Heart right ventricle (tissue), 16 donors: ENCODE measurements at regions not wholly inside any gene's neighbourhood (a gene's known extent, or its start where the extent isn't known, plus 50 kb on each side); places are given as distances from the start of the nearest gene placed in this dataset.

ENCODE experiments used
- ATAC-seq, 8 donors: fragments of 200-7000 bp; cut with Tn5 transposase; one replicate each; pipeline ENCODE4 v1.9.1; 2020; ENCODE audit warnings: mild to moderate bottlenecking in 8 of 8, moderate library complexity in 8 of 8, moderate number of reproducible peaks in 1 of 8
- DNase-seq, 2 donors: peaks; one replicate each; pipeline ENCODE4 v3.0.0-alpha.2; 2020
- H3K27ac ChIP-seq, 10 donors: fragments of 200-600 bp; sonication (generic) in 2 of 10; one replicate each; pipeline versions ENCODE4 v1.5.0 to v1.8.0; 2020 to 2022; ENCODE audit warnings: mild to moderate bottlenecking in 3 of 10
- H3K27me3 ChIP-seq, 7 donors: fragments of 200-600 bp; one replicate each; pipeline ENCODE4 v1.8.0; 2021 to 2022; ENCODE audit warnings: mild to moderate bottlenecking in 2 of 7
- H3K36me3 ChIP-seq, 9 donors: fragments of 200-600 bp; sonication (generic) in 1 of 9; one replicate each; pipeline versions ENCODE4 v1.5.0 to v1.8.0; 2020 to 2022; ENCODE audit warnings: mild to moderate bottlenecking in 2 of 9
- H3K4me1 ChIP-seq, 9 donors: fragments of 200-600 bp; sonication (generic) in 1 of 9; one replicate each; pipeline versions ENCODE4 v1.5.0 to v1.8.0; 2020 to 2022; ENCODE audit warnings: mild to moderate bottlenecking in 4 of 9
- H3K4me3 ChIP-seq, 10 donors: fragments of 200-600 bp; sonication (generic) in 2 of 10; one replicate each; pipeline versions ENCODE4 v1.5.0 to v1.8.0; 2020 to 2022; ENCODE audit warnings: mild to moderate bottlenecking in 7 of 10, moderate library complexity in 2 of 10
- H3K9me3 ChIP-seq, 11 donors: fragments of 200-600 bp in 10 of 11; sonication (generic) in 2 of 11; one replicate each; pipeline versions ENCODE4 v1.5.0 to v1.8.0; 2013 to 2022; ENCODE audit warnings: mild to moderate bottlenecking in 2 of 11, control low read depth in 1 of 11, moderate library complexity in 1 of 11
- CTCF ChIP-seq, 9 donors: fragments of 200-600 bp; sonication (generic) in 2 of 9; IDR thresholded peaks; one replicate each; pipeline versions ENCODE4 v1.5.0 to v1.8.0; 2021 to 2022; ENCODE audit warnings: antibody characterized with exemption in 9 of 9, mild to moderate bottlenecking in 5 of 9, moderate library complexity in 1 of 9
- WGBS, 2 donors: extraction: QIAGEN DNeasy Blood & Tissue Kit; methylation state at CpG; one replicate each; pipeline ENCODE4 v1.1.7; 2013; ENCODE audit warnings: inconsistent platforms in 1 of 2; 5-methylcytosine and 5-hydroxymethylcytosine counted together
- intact Hi-C, 10 donors: fragments of 100-400 bp; cut with DNase I; formaldehyde crosslinking; loops; one replicate each; pipeline versions ENCODE4 v1.11.1 to v1.14.2; 2022
- donor health status: Arrhythmogenic right ventricular cardiomyopathy.
- donor health status: ischemic (EF 13 %, LVEDD 7.1; RV severe dilation, severe dysfunction).
- donor health status: healthy with polysubstance abuse.
- donor health status: DM: no; HTN: yes; CAD: no.
- donor health status: DM: no; HTN: no; CAD: no.
- donor health status: ischemic (EF 25% LVEDD 6.9; RV normal size, moderate dysfunction).
- donor health status: ischemic (EF 25% LVEDD 5.7; RV mildly dilated, moderate dysfunction).
- donor health status: healthy.
- donor health status: DM: yes; HTN: yes; CAD: no.
- donor health status: Ischemic cardiomyopathy.
- donor health status: ischemic (EF 35%, LVEDD 5.7; RV mildly dilated, moderate dysfunction).
- donor health status: nonischemic (EF 11% LVEDD 7.7; RV severe dilation, severe dysfunction).
- donor health status: DM: yes; HTN: yes; CAD: no.
- donor health status: PGD.
- donor health status: ischemic (EF 29% LVEDD 5.4; RV normal size, mild dysfunction).
- donor health status: nonischemic (EF 23%, LVEDD 6.1; RV moderate dilation, normal function).

GRCh38 chr2:160612266-160612856 lies 118.8 kb upstream of the RBMS1 start:
- Histone ChIP-seq H3K27ac (no peak overlapping the region), H3K4me1 (peaks cover 0 to 19% (median 13%) of the 10 kb centered on the region in 9 donors), H3K4me3 (no peak overlapping the region), H3K27me3 (no peaks in the 10 kb centered on the region), H3K36me3 (no peaks in the 10 kb centered on the region), H3K9me3 (peaks cover 0 to 23% (median 4%) of the 10 kb centered on the region in 11 donors)
- intact Hi-C loops = no loop called here
- no peak for DNase-seq
- no peak for TF ChIP-seq CTCF (IDR thresholded peaks at IDR 0.05)
- ATAC-seq = no peak

DNA sequence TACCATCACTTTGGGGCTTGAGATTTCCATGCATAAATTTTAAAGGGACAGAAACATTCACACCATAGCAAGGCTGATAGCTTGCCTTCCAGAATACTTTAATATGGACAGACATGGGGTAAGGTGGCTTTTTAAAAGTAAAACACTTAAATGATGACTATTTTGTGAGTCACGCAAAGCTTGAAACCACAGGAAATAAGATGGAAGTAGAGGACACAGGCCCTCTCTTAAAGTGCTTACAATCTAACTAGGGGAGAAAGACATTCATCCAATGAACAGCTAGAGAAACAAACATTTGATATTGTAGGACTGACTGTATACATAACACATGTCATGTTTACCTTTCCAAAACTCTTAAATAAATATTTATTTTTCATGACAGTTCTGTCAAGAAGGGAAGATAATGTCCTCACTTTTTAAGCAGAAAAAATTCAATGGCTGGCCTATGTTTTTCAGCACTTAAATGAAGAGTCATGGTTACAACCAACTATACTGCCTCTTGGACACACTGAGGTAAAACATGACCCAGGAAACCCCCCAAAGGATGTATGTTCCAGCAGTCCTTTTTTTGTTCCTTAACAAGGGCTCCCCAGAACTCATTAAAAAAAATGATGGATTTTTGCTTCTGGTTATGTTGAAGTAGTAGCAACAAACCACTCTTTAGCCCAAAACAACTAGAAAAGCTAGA lies 120.0 kb upstream of the RBMS1 start:
- Histone ChIP-seq H3K27me3 (no peaks in the 10 kb centered on the region), H3K4me1 (peaks cover 0 to 17% (median 9%) of the 10 kb centered on the region in 9 donors), H3K27ac (no peak overlapping the region), H3K36me3 (no peaks in the 10 kb centered on the region), H3K9me3 (peaks cover 0 to 23% (median 4%) of the 10 kb centered on the region in 11 donors), H3K4me3 (no peak overlapping the region)
- DNase-seq (no peak), ATAC-seq (no peak)
- TF ChIP-seq CTCF (IDR thresholded peaks at IDR 0.05) = no peak
- intact Hi-C loops = no loop called here
- whole genome bisulfite sequencing, 2 donors = 97% methylated on average over 1 of the region's 1 CpG

- DNase-seq (no peak), ATAC-seq (no peak)
- no peak for TF ChIP-seq CTCF (IDR thresholded peaks at IDR 0.05)
- H3K36me3 ChIP-seq = no peaks in the 10 kb centered on the region
- H3K27me3 ChIP-seq = no peaks in the 10 kb centered on the region
- no peak overlapping the region for H3K27ac ChIP-seq
- intact Hi-C loops = no loop called here
- H3K9me3 ChIP-seq = peaks cover 0 to 23% (median 4%) of the 10 kb centered on the region in 11 donors
- H3K4me3 ChIP-seq = no peak overlapping the region
- H3K4me1 ChIP-seq = peaks cover 0 to 9% (median 3%) of the 10 kb centered on the region in 9 donors
Measured at GRCh38 chr2:160614391-160614790, 120.8 kb upstream of the RBMS1 start.

DNA sequence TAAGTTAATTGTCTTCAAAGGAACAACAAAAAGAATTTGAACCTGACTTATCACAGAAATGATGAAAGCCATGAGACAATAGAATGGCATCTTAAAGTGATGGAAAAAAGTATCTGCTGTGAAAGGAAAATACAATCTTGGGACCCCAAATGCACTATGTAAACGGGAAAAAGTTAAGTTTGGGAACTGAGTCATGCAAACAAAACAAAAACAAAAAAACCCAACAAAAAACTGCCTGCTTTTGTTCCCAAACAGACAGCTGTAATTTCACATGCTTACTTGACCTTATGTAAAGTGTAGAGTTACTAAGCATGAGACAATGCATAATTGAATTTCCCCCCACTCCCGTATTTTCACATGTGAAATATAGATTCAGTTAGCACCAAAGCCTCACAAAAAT lies 122.1 kb upstream of the RBMS1 start:
- H3K27ac ChIP-seq = no peak overlapping the region
- TF ChIP-seq CTCF (IDR thresholded peaks at IDR 0.05) = no peak
- H3K4me1 ChIP-seq = no peaks in the 10 kb centered on the region
- no peak for ATAC-seq
- H3K4me3 ChIP-seq = no peak overlapping the region
- H3K27me3 ChIP-seq = no peaks in the 10 kb centered on the region
- 73 to 83% methylated on average over 2 of the region's 2 CpGs for WGBS, 2 donors
- intact Hi-C loops = no loop called here
- DNase-seq = no peak
- H3K36me3 ChIP-seq = no peaks in the 10 kb centered on the region
- peaks cover 0 to 23% (median 4%) of the 10 kb centered on the region in 11 donors for H3K9me3 ChIP-seq
